Keratinocyte (primary cell): ENCODE measurements at regions not wholly inside any gene's neighbourhood (a gene's known extent, or its start where the extent isn't known, plus 50 kb on each side); places are given as distances from the start of the nearest gene placed in this dataset.

Source experiments
- DNase-seq: peaks from one replicate; pipeline ENCODE4 v3.0.0-alpha.2; 2011; ENCODE audit warnings: low read depth, missing footprints, low spot score
- FAIRE-seq: peaks from 2 replicates; lab custom pipeline; 2011; peaks lifted over from hg19 to GRCh38; lab: Jason Lieb, UNC
- H2AFZ ChIP-seq: 2 replicates; pipeline ENCODE4 v1.6.0; 2012; ENCODE audit warnings: low read length, control low read depth, inconsistent platforms; ENCODE audit not compliant: control insufficient read depth
- H3K27ac ChIP-seq: 2 replicates; pipeline ENCODE4 v1.5.1; 2011; ENCODE audit warnings: low read length; ENCODE audit not compliant: control insufficient read depth, insufficient read depth
- H3K27me3 ChIP-seq: 3 replicates; pipeline ENCODE4 v1.6.0; 2011; ENCODE audit warnings: low read length; ENCODE audit not compliant: control insufficient read depth, insufficient read depth; ENCODE audit errors: extremely low read depth
- H3K36me3 ChIP-seq, 2 experiments: 2 replicates in 1 of 2; 3 replicates in 1 of 2; pipeline ENCODE4 v1.5.1; 2011; ENCODE audit warnings: low read length in 2 of 2, mild to moderate bottlenecking in 1 of 2; ENCODE audit not compliant: control insufficient read depth in 2 of 2, insufficient read depth in 2 of 2; ENCODE audit errors: extremely low read depth in 1 of 2
- H3K4me1 ChIP-seq: 3 replicates; pipeline ENCODE4 v1.5.1; 2011; ENCODE audit warnings: low read length; ENCODE audit not compliant: control insufficient read depth, insufficient read depth; ENCODE audit errors: extremely low read depth
- H3K4me2 ChIP-seq: 3 replicates; pipeline ENCODE4 v1.6.0; 2011; ENCODE audit warnings: low read depth, low read length; ENCODE audit not compliant: control insufficient read depth, insufficient read depth; ENCODE audit errors: extremely low read depth
- H3K4me3 ChIP-seq, 3 experiments: fragments of 200-600 bp in 1 of 3; sonication (generic) in 1 of 3; 2 replicates in 2 of 3; 3 replicates in 1 of 3; pipeline ENCODE4 v1.5.1; 2011 to 2016; ENCODE audit warnings: low read length in 3 of 3, mild to moderate bottlenecking in 3 of 3, control low read depth in 2 of 3, inconsistent platforms in 1 of 3, low read depth in 1 of 3, mixed read lengths in 1 of 3, mixed run types in 1 of 3, moderate library complexity in 1 of 3; ENCODE audit not compliant: control insufficient read depth in 2 of 3, insufficient read depth in 2 of 3; ENCODE audit errors: extremely low read depth in 1 of 3
- H3K79me2 ChIP-seq: 2 replicates; pipeline ENCODE4 v1.6.0; 2012; ENCODE audit warnings: low read length; ENCODE audit not compliant: control insufficient read depth, insufficient read depth
- H3K9ac ChIP-seq: 3 replicates; pipeline ENCODE4 v1.6.0; 2011; ENCODE audit warnings: low read length; ENCODE audit not compliant: control insufficient read depth, insufficient read depth; ENCODE audit errors: extremely low read depth
- H3K9me1 ChIP-seq: 3 replicates; pipeline ENCODE4 v1.6.0; 2011; ENCODE audit warnings: low read length; ENCODE audit not compliant: control insufficient read depth, insufficient read depth; ENCODE audit errors: extremely low read depth
- H3K9me3 ChIP-seq: 2 replicates; pipeline ENCODE4 v1.5.1; 2012; ENCODE audit warnings: low read depth, low read length; ENCODE audit not compliant: control insufficient read depth
- H4K20me1 ChIP-seq: 3 replicates; pipeline ENCODE4 v1.6.0; 2011; ENCODE audit warnings: low read length; ENCODE audit not compliant: control insufficient read depth, insufficient read depth; ENCODE audit errors: extremely low read depth
- EZH2 ChIP-seq: IDR thresholded peaks from one replicate; pipeline ENCODE4 v1.6.1; 2012; ENCODE audit warnings: inconsistent platforms, mild to moderate bottlenecking, low read length, moderate library complexity
- dilution Hi-C: fragments of 300-500 bp; cut with MboI; formaldehyde crosslinking; loops from one replicate; pipeline ENCODE4 v1.7.0; 2020; ENCODE audit warnings: low sequenced_read_pairs; ENCODE audit not compliant: extremely low pct_ligation_motif_present
- TF ChIP-seq, protein P1 (sequence below), 3 experiments: IDR thresholded peaks in 1 of 3; conservative IDR thresholded peaks in 1 of 3; optimal IDR thresholded peaks in 1 of 3; 2 replicates in 2 of 3; 3 replicates in 1 of 3; pipeline versions ENCODE3 to v1.5.1; 2011; ENCODE audit warnings: low read length in 3 of 3, mild to moderate bottlenecking in 3 of 3, moderate library complexity in 2 of 3, control low read depth in 1 of 3, inconsistent platforms in 1 of 3; ENCODE audit not compliant: insufficient read depth in 2 of 3; ENCODE audit errors: extremely low read depth in 1 of 3

DNA sequence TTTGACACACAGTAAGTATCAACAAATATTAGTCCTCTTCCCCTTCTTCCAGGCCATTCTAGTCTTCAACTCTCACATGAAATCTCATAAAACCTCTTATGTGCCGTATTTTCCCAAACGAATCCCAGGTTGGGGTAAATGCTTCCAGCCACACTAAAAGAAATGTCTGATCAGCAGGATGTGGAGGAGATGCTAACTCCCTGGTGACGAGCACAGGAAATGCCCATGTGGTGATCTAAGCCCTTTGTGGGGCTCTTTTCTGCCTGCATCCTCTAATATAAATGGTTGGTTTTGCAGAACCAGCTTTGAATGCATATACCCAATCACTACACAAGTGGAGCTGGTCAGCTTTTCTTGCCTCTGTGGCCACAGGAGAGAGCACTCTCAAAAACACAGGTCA, 498.2 kb upstream of the ERCC4 start:
- no peaks in the 10 kb centered on the region for H3K79me2 ChIP-seq
- H3K4me1 ChIP-seq = no peaks in the 10 kb centered on the region
- no peaks in the 10 kb centered on the region for H3K9me1 ChIP-seq
- no peak overlapping the region for H3K4me3 ChIP-seq
- no peaks in the 10 kb centered on the region for H3K36me3 ChIP-seq
- no peaks in the 10 kb centered on the region for H3K9me3 ChIP-seq
- no peak overlapping the region for H3K4me2 ChIP-seq
- no peak overlapping the region for H3K27ac ChIP-seq
- dilution Hi-C loops = no loop called here
- H2AFZ ChIP-seq = no peak overlapping the region
- TF ChIP-seq EZH2 = no peak
- TF ChIP-seq, protein P1, sequence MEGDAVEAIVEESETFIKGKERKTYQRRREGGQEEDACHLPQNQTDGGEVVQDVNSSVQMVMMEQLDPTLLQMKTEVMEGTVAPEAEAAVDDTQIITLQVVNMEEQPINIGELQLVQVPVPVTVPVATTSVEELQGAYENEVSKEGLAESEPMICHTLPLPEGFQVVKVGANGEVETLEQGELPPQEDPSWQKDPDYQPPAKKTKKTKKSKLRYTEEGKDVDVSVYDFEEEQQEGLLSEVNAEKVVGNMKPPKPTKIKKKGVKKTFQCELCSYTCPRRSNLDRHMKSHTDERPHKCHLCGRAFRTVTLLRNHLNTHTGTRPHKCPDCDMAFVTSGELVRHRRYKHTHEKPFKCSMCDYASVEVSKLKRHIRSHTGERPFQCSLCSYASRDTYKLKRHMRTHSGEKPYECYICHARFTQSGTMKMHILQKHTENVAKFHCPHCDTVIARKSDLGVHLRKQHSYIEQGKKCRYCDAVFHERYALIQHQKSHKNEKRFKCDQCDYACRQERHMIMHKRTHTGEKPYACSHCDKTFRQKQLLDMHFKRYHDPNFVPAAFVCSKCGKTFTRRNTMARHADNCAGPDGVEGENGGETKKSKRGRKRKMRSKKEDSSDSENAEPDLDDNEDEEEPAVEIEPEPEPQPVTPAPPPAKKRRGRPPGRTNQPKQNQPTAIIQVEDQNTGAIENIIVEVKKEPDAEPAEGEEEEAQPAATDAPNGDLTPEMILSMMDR (optimal IDR thresholded peaks at IDR 0.05 in 1 of 3, IDR thresholded peaks at IDR 0.05 in 1 of 3, conservative IDR thresholded peaks at IDR 0.05 in 1 of 3; ENCODE audit: extremely low read depth in 1 of 3, insufficient read depth in 2 of 3, low read length in 3 of 3) = no peak
- no peaks in the 10 kb centered on the region for H3K27me3 ChIP-seq
- H3K9ac ChIP-seq = no peak overlapping the region
- FAIRE-seq = no peak
- no peaks in the 10 kb centered on the region for H4K20me1 ChIP-seq
- no peak for DNase-seq

DNA sequence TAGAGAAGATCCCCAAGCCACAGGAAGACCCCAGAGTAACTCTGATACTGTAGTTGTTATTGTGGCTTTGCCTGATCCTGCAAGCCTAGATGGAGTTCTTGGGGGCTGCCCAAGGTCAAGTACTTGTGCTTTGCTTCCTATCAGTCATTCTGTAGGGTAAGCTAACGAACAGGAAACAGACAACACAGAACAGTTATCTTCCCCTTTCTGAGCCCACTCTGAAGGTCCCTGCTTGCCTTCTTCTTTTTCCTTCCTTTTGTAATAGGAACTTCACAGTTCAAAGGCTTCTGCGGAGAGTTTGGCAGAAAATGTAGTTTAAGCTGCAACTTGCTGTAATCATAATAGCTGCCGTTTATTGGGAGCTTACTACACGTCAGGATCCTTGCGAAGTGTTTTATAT, 494.1 kb upstream of the ERCC4 start:
- no peaks in the 10 kb centered on the region for H3K4me1 ChIP-seq
- H3K27me3 ChIP-seq = no peaks in the 10 kb centered on the region
- H3K4me3 ChIP-seq = no peak overlapping the region
- H3K9ac ChIP-seq = no peak overlapping the region
- H3K9me3 ChIP-seq = no peaks in the 10 kb centered on the region
- FAIRE-seq (no peak), DNase-seq (no peak)
- no peaks in the 10 kb centered on the region for H4K20me1 ChIP-seq
- H3K79me2 ChIP-seq = no peaks in the 10 kb centered on the region
- no peak overlapping the region for H3K27ac ChIP-seq
- no peak overlapping the region for H2AFZ ChIP-seq
- no peaks in the 10 kb centered on the region for H3K9me1 ChIP-seq
- TF ChIP-seq EZH2 = no peak
- TF ChIP-seq, protein P1 (optimal IDR thresholded peaks at IDR 0.05 in 1 of 3, IDR thresholded peaks at IDR 0.05 in 1 of 3, conservative IDR thresholded peaks at IDR 0.05 in 1 of 3; ENCODE audit: extremely low read depth in 1 of 3, insufficient read depth in 2 of 3, low read length in 3 of 3) = no peak
- dilution Hi-C loops = no loop called here
- no peaks in the 10 kb centered on the region for H3K36me3 ChIP-seq
- no peak overlapping the region for H3K4me2 ChIP-seq
